Body of pancreas (tissue), 4 donors: ENCODE measurements at regions not wholly inside any gene's neighbourhood (a gene's known extent, or its start where the extent isn't known, plus 50 kb on each side); places are given as distances from the start of the nearest gene placed in this dataset.

Source experiments
- CTCF ChIP-seq, 7 experiments: fragments of 450-650 bp in 4 of 7; fragments of 200-600 bp in 3 of 7; sonication (generic) in 3 of 7; IDR thresholded peaks; one replicate each; pipeline ENCODE4 v1.5.1; 2016 to 2019; ENCODE audit warnings: antibody characterized with exemption in 7 of 7
- POLR2A ChIP-seq, 3 donors: fragments of 450-650 bp; IDR thresholded peaks; one replicate each; pipeline ENCODE4 v1.6.1; 2016; ENCODE audit warnings: antibody characterized with exemption in 3 of 3, mild to moderate bottlenecking in 2 of 3

GRCh38 chr16:63080746-63081145, 1044.5 kb upstream of the CDH8 start:
- TF ChIP-seq CTCF (IDR thresholded peaks at IDR 0.05) (no peak), POLR2A (IDR thresholded peaks at IDR 0.05) (no peak)
